Esophagus muscularis mucosa (tissue), 4 donors: ENCODE measurements at regions not wholly inside any gene's neighbourhood (a gene's known extent, or its start where the extent isn't known, plus 50 kb on each side); places are given as distances from the start of the nearest gene placed in this dataset.

Experiments used
- EP300 ChIP-seq: sonication (generic); formaldehyde crosslinking; IDR thresholded peaks from one replicate; pipeline ENCODE4 v1.6.1; 2017; ENCODE audit warnings: antibody characterized with exemption
- POLR2A ChIP-seq: fragments of 450-650 bp; IDR thresholded peaks from one replicate; pipeline ENCODE4 v1.6.1; 2017; ENCODE audit warnings: antibody characterized with exemption, moderate library complexity, mild to moderate bottlenecking, low read depth
- POLR2AphosphoS5 ChIP-seq, 2 donors: sonication (generic); formaldehyde crosslinking; IDR thresholded peaks; one replicate each; pipeline ENCODE4 v1.6.1; 2017; ENCODE audit warnings: antibody characterized with exemption in 2 of 2
- TF ChIP-seq, protein P1 (sequence below), 3 experiments: fragments of 200-600 bp in 2 of 3; fragments of 450-650 bp in 1 of 3; sonication (generic) in 2 of 3; IDR thresholded peaks; one replicate each; pipeline ENCODE4 v1.5.1; 2017 to 2019; ENCODE audit warnings: antibody characterized with exemption in 3 of 3, mild to moderate bottlenecking in 2 of 3, moderate library complexity in 1 of 3

DNA sequence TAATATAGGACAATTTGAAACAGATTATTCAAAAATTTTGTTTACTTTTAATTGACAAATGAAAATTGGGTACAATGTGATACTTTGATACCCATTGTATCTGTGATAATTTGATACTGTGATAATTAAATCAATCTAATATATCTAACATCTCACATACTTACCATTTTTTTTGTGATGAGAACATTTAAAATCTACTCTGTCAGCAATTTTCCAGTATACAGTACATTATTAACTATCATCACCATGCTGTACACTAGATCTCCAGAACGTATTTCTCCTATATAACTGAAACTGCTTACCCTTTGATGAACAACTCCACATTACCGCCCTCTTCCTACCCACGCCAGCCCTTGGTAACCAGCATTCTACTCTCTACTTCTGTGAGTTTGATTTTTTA lies 139.7 kb upstream of the TFPI start:
- TF ChIP-seq, protein P1, sequence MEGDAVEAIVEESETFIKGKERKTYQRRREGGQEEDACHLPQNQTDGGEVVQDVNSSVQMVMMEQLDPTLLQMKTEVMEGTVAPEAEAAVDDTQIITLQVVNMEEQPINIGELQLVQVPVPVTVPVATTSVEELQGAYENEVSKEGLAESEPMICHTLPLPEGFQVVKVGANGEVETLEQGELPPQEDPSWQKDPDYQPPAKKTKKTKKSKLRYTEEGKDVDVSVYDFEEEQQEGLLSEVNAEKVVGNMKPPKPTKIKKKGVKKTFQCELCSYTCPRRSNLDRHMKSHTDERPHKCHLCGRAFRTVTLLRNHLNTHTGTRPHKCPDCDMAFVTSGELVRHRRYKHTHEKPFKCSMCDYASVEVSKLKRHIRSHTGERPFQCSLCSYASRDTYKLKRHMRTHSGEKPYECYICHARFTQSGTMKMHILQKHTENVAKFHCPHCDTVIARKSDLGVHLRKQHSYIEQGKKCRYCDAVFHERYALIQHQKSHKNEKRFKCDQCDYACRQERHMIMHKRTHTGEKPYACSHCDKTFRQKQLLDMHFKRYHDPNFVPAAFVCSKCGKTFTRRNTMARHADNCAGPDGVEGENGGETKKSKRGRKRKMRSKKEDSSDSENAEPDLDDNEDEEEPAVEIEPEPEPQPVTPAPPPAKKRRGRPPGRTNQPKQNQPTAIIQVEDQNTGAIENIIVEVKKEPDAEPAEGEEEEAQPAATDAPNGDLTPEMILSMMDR (IDR thresholded peaks at IDR 0.05), result no peak
- TF ChIP-seq POLR2A (no peak), POLR2AphosphoS5 (IDR thresholded peaks at IDR 0.05) (no peak), EP300 (no peak)
